IMR-90 (cell line): ENCODE measurements at regions not wholly inside any gene's neighbourhood (a gene's known extent, or its start where the extent isn't known, plus 50 kb on each side); places are given as distances from the start of the nearest gene placed in this dataset.

Experiments used
- ATAC-seq: fragments of 200-7000 bp; cut with Tn5 transposase; 2 replicates; pipeline ENCODE4 v1.9.1; 2020; ENCODE audit warnings: low read depth, mild to moderate bottlenecking, moderate library complexity
- BruUV-seq: library from RNA; stranded (reverse); fragments of 400-500 nt; replicated peaks from 2 replicates; lab custom pipeline; 2021; lab: Mats Ljungman, UMichigan
- CTCF ChIA-PET: fragments of 300-600 bp; formaldehyde crosslinking; extraction: SDS; loops from one replicate; lab custom pipeline; 2021; ENCODE audit warnings: antibody characterized with exemption; lab: Yijun Ruan, JAX
- POLR2A ChIA-PET: fragments of 300-600 bp; sonication (Branson Sonifier 250); formaldehyde crosslinking; loops from one replicate; lab custom pipeline; 2022; ENCODE audit warnings: antibody characterized with exemption; ENCODE audit not compliant: unreplicated experiment; lab: Charles Lee
- DNase-seq: peaks from one replicate; pipeline ENCODE4 v3.0.0; 2013
- H2AFZ ChIP-seq: replicated peaks from 2 replicates; pipeline ENCODE3; 2013; ENCODE audit warnings: low read length, mild to moderate bottlenecking; ENCODE audit not compliant: poor library complexity
- H2AK5ac ChIP-seq: 2 replicates; pipeline ENCODE4 v1.6.1; 2013; ENCODE audit warnings: low read depth, low read length, inconsistent platforms
- H2AK9ac ChIP-seq: replicated peaks from 2 replicates; pipeline ENCODE3; 2013; ENCODE audit warnings: mild to moderate bottlenecking, low read depth, low read length, moderate library complexity; ENCODE audit not compliant: poor library complexity
- H2BK120ac ChIP-seq: 2 replicates; pipeline ENCODE4 v1.6.1; 2013; ENCODE audit warnings: low read depth, low read length, inconsistent platforms
- H2BK15ac ChIP-seq: 3 replicates; pipeline ENCODE4 v1.6.1; 2013; ENCODE audit warnings: low read depth, low read length, inconsistent platforms
- H2BK20ac ChIP-seq: 2 replicates; pipeline ENCODE4 v1.6.1; 2013; ENCODE audit warnings: low read depth, mild to moderate bottlenecking, inconsistent platforms, low read length, moderate library complexity
- H2BK5ac ChIP-seq: 2 replicates; pipeline ENCODE4 v1.6.1; 2013; ENCODE audit warnings: mild to moderate bottlenecking, low read depth, low read length, inconsistent platforms; ENCODE audit not compliant: poor library complexity, severe bottlenecking
- H3K14ac ChIP-seq: replicated peaks from 2 replicates; pipeline ENCODE4 v1.6.1; 2013; ENCODE audit warnings: low read depth, low read length, inconsistent platforms
- H3K18ac ChIP-seq: 2 replicates; pipeline ENCODE4 v1.6.1; 2013; ENCODE audit warnings: low read depth, low read length, control low read depth
- H3K23ac ChIP-seq: 2 replicates; pipeline ENCODE4 v1.6.1; 2013; ENCODE audit warnings: low read depth, low read length, inconsistent platforms
- H3K27ac ChIP-seq: 2 replicates; pipeline ENCODE4 v1.5.1; 2013; ENCODE audit warnings: mild to moderate bottlenecking, control low read depth, low read length; ENCODE audit not compliant: insufficient read depth
- H3K27me3 ChIP-seq: 2 replicates; pipeline ENCODE4 v1.6.1; 2013; ENCODE audit warnings: low read length; ENCODE audit not compliant: control insufficient read depth, insufficient read depth
- H3K36me3 ChIP-seq: 2 replicates; pipeline ENCODE4 v1.6.1; 2013; ENCODE audit warnings: low read length, mixed read lengths; ENCODE audit not compliant: control insufficient read depth, insufficient read depth
- H3K4ac ChIP-seq: 2 replicates; pipeline ENCODE4 v1.6.1; 2013; ENCODE audit warnings: low read depth, low read length, inconsistent platforms
- H3K4me1 ChIP-seq: 2 replicates; pipeline ENCODE4 v1.6.1; 2013; ENCODE audit warnings: low read length, mixed read lengths; ENCODE audit not compliant: control insufficient read depth, insufficient read depth
- H3K4me2 ChIP-seq: 2 replicates; pipeline ENCODE4 v1.6.1; 2013; ENCODE audit warnings: low read depth, mild to moderate bottlenecking, control low read depth, low read length, moderate library complexity
- H3K4me3 ChIP-seq: 2 replicates; pipeline ENCODE4 v1.5.1; 2013; ENCODE audit warnings: low read depth, mild to moderate bottlenecking, control low read depth, low read length, moderate library complexity; ENCODE audit not compliant: insufficient read depth
- H3K56ac ChIP-seq: 2 replicates; pipeline ENCODE4 v1.6.1; 2013; ENCODE audit warnings: low read length, inconsistent platforms; ENCODE audit not compliant: insufficient read depth; ENCODE audit errors: extremely low read depth
- H3K79me1 ChIP-seq, 2 experiments: 2 replicates each; pipeline ENCODE4 v1.6.1; 2013; ENCODE audit warnings: low read length in 2 of 2, inconsistent platforms in 1 of 2, low read depth in 1 of 2
- H3K9ac ChIP-seq: 2 replicates; pipeline ENCODE4 v1.6.1; 2013; ENCODE audit warnings: low read depth, low read length, control low read depth
- H3K9me1 ChIP-seq: 2 replicates; pipeline ENCODE4 v1.6.1; 2013; ENCODE audit warnings: low read length, inconsistent platforms; ENCODE audit not compliant: insufficient read depth
- H3K9me3 ChIP-seq: 2 replicates; pipeline ENCODE4 v1.6.1; 2013; ENCODE audit warnings: low read length; ENCODE audit not compliant: control insufficient read depth, insufficient read depth
- H4K20me1 ChIP-seq: 2 replicates; pipeline ENCODE4 v1.6.1; 2013; ENCODE audit warnings: low read length, inconsistent platforms; ENCODE audit not compliant: insufficient read depth
- H4K5ac ChIP-seq: 2 replicates; pipeline ENCODE4 v1.6.1; 2013; ENCODE audit warnings: mild to moderate bottlenecking, low read depth, low read length, control low read depth
- H4K8ac ChIP-seq, 2 experiments: 2 replicates each; pipeline ENCODE4 v1.6.1; 2013; ENCODE audit warnings: low read depth in 2 of 2, low read length in 2 of 2, control low read depth in 1 of 2, inconsistent platforms in 1 of 2
- H4K91ac ChIP-seq: 2 replicates; pipeline ENCODE4 v1.6.1; 2013; ENCODE audit warnings: low read depth, low read length, inconsistent platforms; ENCODE audit not compliant: insufficient read depth
- BHLHE40 ChIP-seq: fragments of 150-350 bp; IDR thresholded peaks from 2 replicates; pipeline ENCODE4 v1.6.1; 2016; ENCODE audit warnings: mild to moderate bottlenecking, low read depth, low read length
- CHD1 ChIP-seq: IDR thresholded peaks from 2 replicates; pipeline ENCODE4 v1.6.1; 2012; ENCODE audit warnings: low read depth, low read length, improper control_type of control experiment
- MAZ ChIP-seq: IDR thresholded peaks from 2 replicates; pipeline ENCODE4 v1.6.1; 2012; ENCODE audit warnings: low read depth, mild to moderate bottlenecking, low read length, improper control_type of control experiment, moderate library complexity, borderline replicate concordance
- RFX5 ChIP-seq: IDR thresholded peaks from 2 replicates; pipeline ENCODE4 v1.8.0; 2012; ENCODE audit warnings: low read depth, mild to moderate bottlenecking, low read length, moderate library complexity
- WGBS, 2 experiments: methylation state at CpG; one replicate each; pipeline versions ENCODE4 v1.1.5 to v1.1.7; 2013; ENCODE audit warnings: missing lambda C conversion rate in 2 of 2; ENCODE audit not compliant: insufficient read length in 1 of 2; ENCODE audit errors: extremely low coverage in 2 of 2; 5-methylcytosine and 5-hydroxymethylcytosine counted together
- dilution Hi-C: fragments of 300-500 bp; cut with HindIII; formaldehyde crosslinking; loops from one replicate; pipeline ENCODE4 v1.14.3; 2018; ENCODE audit warnings: low sequenced_read_pairs; ENCODE audit not compliant: unreplicated experiment
- in situ Hi-C: fragments of 300-500 bp; cut with MboI; formaldehyde crosslinking; loops from 3 replicates; pipeline ENCODE4 v1.14.3; 2019; ENCODE audit warnings: low sequenced_read_pairs, inconsistent platforms, mixed read lengths
- intact Hi-C: fragments of 100-400 bp; cut with micrococcal nuclease; formaldehyde crosslinking; loops from 2 replicates; pipeline ENCODE4 v1.10.0; 2022

DNA sequence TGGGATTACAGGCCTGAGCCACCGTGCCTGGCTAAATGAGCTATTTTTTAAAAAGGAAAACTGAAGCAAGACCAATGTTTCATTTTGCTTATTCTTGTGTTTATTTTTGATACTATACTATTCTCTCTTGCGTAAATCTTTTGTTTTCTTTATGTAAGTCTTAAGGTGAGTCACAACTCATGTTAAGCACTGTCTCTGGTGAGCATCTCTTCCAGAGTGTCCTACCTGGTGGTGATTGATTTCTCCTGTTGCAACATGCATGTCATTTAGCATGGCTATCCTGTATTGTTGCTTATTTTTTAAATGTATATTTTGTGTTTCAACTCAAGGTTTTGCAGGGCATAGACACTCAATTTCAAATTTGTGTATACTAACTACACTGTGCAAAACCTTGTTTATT lies 336.0 kb downstream of the RFPL4B start:
- dilution Hi-C loops, result no loop called here

More for the DNA sequence above, 336.0 kb downstream of the RFPL4B start:
- Histone ChIP-seq H2AK9ac (no peak overlapping the region), H3K36me3 (no peaks in the 10 kb centered on the region), H3K27ac (no peak overlapping the region), H2BK20ac (no peak overlapping the region), H3K4me3 (no peak overlapping the region), H4K91ac (no peak overlapping the region), H4K8ac (no peak overlapping the region; a peak in 1 of 4 replicates), H3K9me3 (no peaks in the 10 kb centered on the region), H3K4ac (no peak overlapping the region), H2BK120ac (no peak overlapping the region), H3K79me1 (no peaks in the 10 kb centered on the region), H3K27me3 (no peaks in the 10 kb centered on the region), H2AK5ac (no peak overlapping the region), H2BK15ac (no peak overlapping the region), H3K9me1 (peaks cover 2% of the 10 kb centered on the region), H3K23ac (no peak overlapping the region), H2BK5ac (no peak overlapping the region), H2AFZ (no peak overlapping the region), H3K4me1 (peaks cover 4% of the 10 kb centered on the region), H3K4me2 (no peak overlapping the region), H3K18ac (no peak overlapping the region), H3K9ac (no peak overlapping the region), H3K56ac (no peak overlapping the region), H3K14ac (no peak overlapping the region), H4K20me1 (no peaks in the 10 kb centered on the region), H4K5ac (no peak overlapping the region)
- POLR2A ChIA-PET, result no interaction called here
- CTCF ChIA-PET, result interaction anchor here (0.6 kb wide), 1 partner anchor 1197 kb away, joined by 3 read pairs; no protein-coding TSS in a partner anchor
- in situ Hi-C loops, result no loop called here
- TF ChIP-seq MAZ (no peak), CHD1 (no peak), BHLHE40 (no peak), RFX5 (no peak)
- no peak for ATAC-seq
- intact Hi-C loops, result loop anchor here (5.0 kb wide), 1 partner anchor 181 kb away; no protein-coding TSS in a partner anchor
- DNase-seq, result no peak
- BruUV-seq, result no TSS peak
- no CpG with 5 or more reads among the region's 2 CpGs for WGBS, 2 experiments
